Tibial nerve (tissue), 3 donors: ENCODE measurements at regions not wholly inside any gene's neighbourhood (a gene's known extent, or its start where the extent isn't known, plus 50 kb on each side); places are given as distances from the start of the nearest gene placed in this dataset.

Experiments
- CTCF ChIP-seq, 5 experiments: fragments of 200-600 bp in 3 of 5; fragments of 450-650 bp in 2 of 5; sonication (generic) in 3 of 5; IDR thresholded peaks; one replicate each; pipeline ENCODE4 v1.5.1; 2016 to 2019; ENCODE audit warnings: antibody characterized with exemption in 5 of 5, mild to moderate bottlenecking in 3 of 5, moderate library complexity in 2 of 5
- POLR2A ChIP-seq, 2 donors: fragments of 450-650 bp; IDR thresholded peaks; one replicate each; pipeline ENCODE4 v1.6.1; 2017; ENCODE audit warnings: antibody characterized with exemption in 2 of 2, mild to moderate bottlenecking in 2 of 2, moderate library complexity in 2 of 2

GRCh38 chr10:33534416-33534815 lies 199.9 kb upstream of the NRP1 start:
- TF ChIP-seq CTCF (IDR thresholded peaks at IDR 0.05) = no peak
- TF ChIP-seq POLR2A (IDR thresholded peaks at IDR 0.05) = no peak
